Progenitor cell of endocrine pancreas (in vitro differentiated cells): ENCODE measurements at regions not wholly inside any gene's neighbourhood (a gene's known extent, or its start where the extent isn't known, plus 50 kb on each side); places are given as distances from the start of the nearest gene placed in this dataset.
"Not testable (repeated sequence)": the region's sequence is repeated elsewhere in the genome, so short reads cannot be mapped to it uniquely, and the experiment has no call there.

Source experiments
- DNase-seq: peaks from one replicate; pipeline ENCODE4 v3.0.0; 2021; ENCODE audit warnings: low spot score; ENCODE audit not compliant: unreplicated experiment
- H3K27ac Mint-ChIP-seq: 2 replicates; pipeline ENCODE4 v1.8.0; 2021; ENCODE audit warnings: mild to moderate bottlenecking, moderate library complexity, mixed read lengths
- H3K27me3 Mint-ChIP-seq: 2 replicates; pipeline ENCODE4 v1.8.0; 2021; ENCODE audit warnings: mixed read lengths
- H3K36me3 Mint-ChIP-seq: 2 replicates; pipeline ENCODE4 v1.8.0; 2022; ENCODE audit warnings: mixed read lengths; ENCODE audit not compliant: insufficient read depth
- H3K4me1 Mint-ChIP-seq: 2 replicates; pipeline ENCODE4 v1.8.0; 2021; ENCODE audit warnings: low read depth, mixed read lengths
- H3K4me3 Mint-ChIP-seq: 2 replicates; pipeline ENCODE4 v1.8.0; 2021; ENCODE audit warnings: low read depth, mild to moderate bottlenecking, moderate library complexity, mixed read lengths
- H3K9me3 Mint-ChIP-seq: 2 replicates; pipeline ENCODE4 v1.8.0; 2021; ENCODE audit warnings: low read depth, mixed read lengths
- TF ChIP-seq, protein P1 (sequence below): fragments of 200-600 bp; sonication (generic); IDR thresholded peaks from one replicate; pipeline ENCODE4 v1.5.0; 2021; ENCODE audit warnings: antibody characterized with exemption, mild to moderate bottlenecking; ENCODE audit not compliant: unreplicated experiment

- no peaks in the 10 kb centered on the region for H3K36me3 Mint-ChIP-seq
- no peak overlapping the region for H3K27ac Mint-ChIP-seq
- no peaks in the 10 kb centered on the region for H3K9me3 Mint-ChIP-seq
- H3K4me3 Mint-ChIP-seq: no peak overlapping the region
- TF ChIP-seq, protein P1, sequence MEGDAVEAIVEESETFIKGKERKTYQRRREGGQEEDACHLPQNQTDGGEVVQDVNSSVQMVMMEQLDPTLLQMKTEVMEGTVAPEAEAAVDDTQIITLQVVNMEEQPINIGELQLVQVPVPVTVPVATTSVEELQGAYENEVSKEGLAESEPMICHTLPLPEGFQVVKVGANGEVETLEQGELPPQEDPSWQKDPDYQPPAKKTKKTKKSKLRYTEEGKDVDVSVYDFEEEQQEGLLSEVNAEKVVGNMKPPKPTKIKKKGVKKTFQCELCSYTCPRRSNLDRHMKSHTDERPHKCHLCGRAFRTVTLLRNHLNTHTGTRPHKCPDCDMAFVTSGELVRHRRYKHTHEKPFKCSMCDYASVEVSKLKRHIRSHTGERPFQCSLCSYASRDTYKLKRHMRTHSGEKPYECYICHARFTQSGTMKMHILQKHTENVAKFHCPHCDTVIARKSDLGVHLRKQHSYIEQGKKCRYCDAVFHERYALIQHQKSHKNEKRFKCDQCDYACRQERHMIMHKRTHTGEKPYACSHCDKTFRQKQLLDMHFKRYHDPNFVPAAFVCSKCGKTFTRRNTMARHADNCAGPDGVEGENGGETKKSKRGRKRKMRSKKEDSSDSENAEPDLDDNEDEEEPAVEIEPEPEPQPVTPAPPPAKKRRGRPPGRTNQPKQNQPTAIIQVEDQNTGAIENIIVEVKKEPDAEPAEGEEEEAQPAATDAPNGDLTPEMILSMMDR: no peak
- H3K4me1 Mint-ChIP-seq: no peaks in the 10 kb centered on the region
- H3K27me3 Mint-ChIP-seq: no peaks in the 10 kb centered on the region
- no peak for DNase-seq
Measured at GRCh38 chr6:101150226-101150625, 243.3 kb upstream of the GRIK2 start.

DNA sequence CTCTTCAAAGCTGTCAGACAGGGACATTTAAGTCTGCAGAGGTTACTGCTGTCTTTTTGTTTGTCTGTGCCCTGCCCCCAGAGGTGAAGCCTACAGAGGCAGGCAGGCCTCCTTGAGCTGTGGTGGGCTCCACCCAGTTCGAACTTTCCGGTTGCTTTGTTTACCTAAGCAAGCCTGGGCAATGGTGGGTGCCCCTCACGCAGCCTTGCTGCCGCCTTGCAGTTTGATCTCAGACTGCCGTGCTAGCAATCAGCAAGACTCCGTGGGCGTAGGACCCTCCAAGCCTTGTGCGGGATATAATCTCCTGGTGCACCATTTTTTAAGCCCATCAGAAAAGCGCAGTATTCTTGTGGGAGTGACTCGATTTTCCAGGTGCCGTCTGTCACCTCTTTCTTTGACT is 235.9 kb upstream of the GRIK2 start:
- not testable (repeated sequence) for H3K9me3 Mint-ChIP-seq, H3K36me3 Mint-ChIP-seq

DNA sequence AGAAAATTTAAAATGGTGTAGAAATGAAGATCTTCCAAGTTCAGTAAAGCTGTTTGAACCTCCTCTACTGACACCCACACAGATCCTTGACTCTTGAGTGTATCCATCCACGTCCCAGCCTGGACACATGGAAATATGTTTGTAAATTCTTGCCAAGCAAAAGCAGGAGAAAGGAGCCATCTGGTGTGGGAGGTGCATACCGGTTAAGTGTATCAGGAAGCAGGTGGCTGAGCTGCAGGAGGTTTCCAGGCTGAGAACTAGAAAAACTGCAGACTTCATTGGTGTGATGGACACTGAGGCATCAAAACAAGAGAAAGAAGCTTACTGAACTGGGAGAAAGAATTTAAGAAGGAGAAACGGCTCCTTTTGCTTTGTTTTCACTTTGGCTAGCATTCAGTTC is 229.9 kb upstream of the GRIK2 start:
- DNase-seq: no peak
- H3K4me1 Mint-ChIP-seq: peaks cover 1% of the 10 kb centered on the region
- no peaks in the 10 kb centered on the region for H3K27me3 Mint-ChIP-seq
- no peak overlapping the region for H3K27ac Mint-ChIP-seq
- TF ChIP-seq, protein P1: no peak
- no peak overlapping the region for H3K4me3 Mint-ChIP-seq
- no peaks in the 10 kb centered on the region for H3K9me3 Mint-ChIP-seq
- no peaks in the 10 kb centered on the region for H3K36me3 Mint-ChIP-seq

More for the DNA sequence above, 235.9 kb upstream of the GRIK2 start:
- H3K4me1 Mint-ChIP-seq, H3K4me3 Mint-ChIP-seq, DNase-seq, H3K27ac Mint-ChIP-seq, H3K27me3 Mint-ChIP-seq: not testable (repeated sequence)

DNA sequence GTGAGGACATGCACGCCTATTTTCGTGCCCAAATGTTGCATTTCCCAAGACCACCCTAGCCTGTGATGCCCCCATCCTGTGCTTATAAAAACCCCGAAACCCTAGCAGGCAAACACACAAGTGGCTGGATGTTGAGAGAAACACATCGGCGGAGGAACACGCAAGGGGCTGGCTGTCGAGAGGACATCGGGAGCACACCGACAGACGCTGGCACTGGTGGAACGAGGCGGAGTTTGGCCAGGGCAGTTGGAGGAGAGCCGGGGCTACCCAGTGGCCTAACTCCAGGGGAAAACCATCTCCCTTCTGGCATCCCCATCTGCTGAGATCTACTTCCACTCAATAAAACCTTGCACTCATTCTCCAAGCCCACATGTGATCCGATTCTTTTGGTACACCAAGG is 225.9 kb upstream of the GRIK2 start:
- TF ChIP-seq, protein P1: no peak
- Mint-ChIP-seq H3K9me3 (peaks cover 16% of the 10 kb centered on the region), H3K4me1 (no peaks in the 10 kb centered on the region), H3K4me3 (no peak overlapping the region), H3K27ac (no peak overlapping the region), H3K36me3 (peaks cover 2% of the 10 kb centered on the region), H3K27me3 (no peaks in the 10 kb centered on the region)
- no peak for DNase-seq

GRCh38 chr6:101171049-101171448 is 222.5 kb upstream of the GRIK2 start:
- H3K9me3 Mint-ChIP-seq: peaks cover 16% of the 10 kb centered on the region
- not testable (repeated sequence) for H3K27ac Mint-ChIP-seq, H3K4me1 Mint-ChIP-seq, H3K4me3 Mint-ChIP-seq, DNase-seq, H3K27me3 Mint-ChIP-seq, H3K36me3 Mint-ChIP-seq

GRCh38 chr6:101178748-101179147 is 214.8 kb upstream of the GRIK2 start:
- no peaks in the 10 kb centered on the region for H3K9me3 Mint-ChIP-seq
- H3K4me1 Mint-ChIP-seq: no peaks in the 10 kb centered on the region
- H3K4me3 Mint-ChIP-seq: no peak overlapping the region
- TF ChIP-seq, protein P1: no peak
- DNase-seq: no peak
- H3K27me3 Mint-ChIP-seq: no peaks in the 10 kb centered on the region
- H3K36me3 Mint-ChIP-seq: no peaks in the 10 kb centered on the region
- no peak overlapping the region for H3K27ac Mint-ChIP-seq
